Myocyte (in vitro differentiated cells): ENCODE measurements at regions not wholly inside any gene's neighbourhood (a gene's known extent, or its start where the extent isn't known, plus 50 kb on each side); places are given as distances from the start of the nearest gene placed in this dataset.
"Not testable (repeated sequence)": the region's sequence is repeated elsewhere in the genome, so short reads cannot be mapped to it uniquely, and the experiment has no call there.

Source experiments
- DNase-seq: peaks from one replicate; pipeline ENCODE4 v3.0.0-alpha.2; 2012; ENCODE audit warnings: low read depth

DNA sequence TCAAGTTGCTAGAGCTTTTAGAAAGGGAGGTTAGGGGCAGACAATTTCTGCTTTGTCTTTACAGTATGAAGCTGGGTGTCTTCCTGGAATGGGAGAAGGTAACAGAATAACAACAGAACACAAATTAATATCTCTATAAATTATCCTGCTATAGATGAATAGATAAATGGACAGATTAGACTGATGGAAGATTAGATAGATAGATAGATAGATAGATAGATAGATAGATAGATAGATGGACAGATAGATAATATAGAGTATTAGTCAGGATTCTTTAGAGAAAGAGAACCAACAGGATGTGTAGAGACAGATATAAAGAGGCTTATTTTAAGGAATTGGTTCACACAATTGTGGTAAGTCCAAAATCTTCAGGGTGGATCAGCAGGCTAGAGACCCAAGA lies 302.2 kb downstream of the BCL11A start:
- no peak for DNase-seq

DNA sequence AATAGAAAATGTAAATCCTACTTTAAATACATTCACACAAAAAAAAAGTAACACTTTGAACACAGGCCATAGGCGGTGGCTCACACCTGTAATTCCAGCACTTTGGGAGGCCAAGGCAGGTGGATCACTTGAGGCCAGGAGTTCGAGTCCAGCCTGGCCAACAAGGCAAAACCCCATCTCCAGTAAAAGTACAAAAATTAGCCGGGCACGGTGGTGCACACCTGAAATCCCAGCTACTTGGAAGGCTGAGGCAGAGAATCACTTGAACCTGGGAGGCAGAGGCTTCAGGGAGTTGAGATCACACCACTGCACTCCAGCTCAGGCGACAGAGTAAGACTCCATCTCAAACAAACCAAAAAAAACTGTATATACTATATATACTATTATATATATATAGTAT lies 303.6 kb downstream of the BCL11A start:
- DNase-seq: no peak

DNA sequence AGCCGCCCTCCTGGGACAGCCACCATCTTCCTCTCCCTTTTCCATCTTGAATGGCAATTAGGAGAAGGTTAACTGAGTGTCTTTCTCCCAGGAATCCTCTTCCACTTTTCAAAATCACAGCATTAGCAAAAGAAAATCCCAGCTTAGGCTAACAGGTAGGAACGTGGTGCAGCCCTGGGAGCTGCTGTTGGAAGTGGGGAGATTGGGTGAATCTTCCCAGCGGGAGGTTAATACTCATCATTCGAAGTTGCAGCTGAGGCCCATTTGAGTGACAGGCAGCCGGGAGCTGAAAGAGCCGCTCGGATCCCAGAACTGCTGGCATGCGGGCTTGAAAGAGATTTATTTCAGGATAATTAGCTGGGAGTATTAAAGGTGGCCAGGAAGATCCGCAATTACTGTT lies 306.0 kb downstream of the BCL11A start:
- DNase-seq: no peak

- no peak for DNase-seq
Observed at GRCh38 chr2:60246583-60246982, 306.9 kb downstream of the BCL11A start.

DNA sequence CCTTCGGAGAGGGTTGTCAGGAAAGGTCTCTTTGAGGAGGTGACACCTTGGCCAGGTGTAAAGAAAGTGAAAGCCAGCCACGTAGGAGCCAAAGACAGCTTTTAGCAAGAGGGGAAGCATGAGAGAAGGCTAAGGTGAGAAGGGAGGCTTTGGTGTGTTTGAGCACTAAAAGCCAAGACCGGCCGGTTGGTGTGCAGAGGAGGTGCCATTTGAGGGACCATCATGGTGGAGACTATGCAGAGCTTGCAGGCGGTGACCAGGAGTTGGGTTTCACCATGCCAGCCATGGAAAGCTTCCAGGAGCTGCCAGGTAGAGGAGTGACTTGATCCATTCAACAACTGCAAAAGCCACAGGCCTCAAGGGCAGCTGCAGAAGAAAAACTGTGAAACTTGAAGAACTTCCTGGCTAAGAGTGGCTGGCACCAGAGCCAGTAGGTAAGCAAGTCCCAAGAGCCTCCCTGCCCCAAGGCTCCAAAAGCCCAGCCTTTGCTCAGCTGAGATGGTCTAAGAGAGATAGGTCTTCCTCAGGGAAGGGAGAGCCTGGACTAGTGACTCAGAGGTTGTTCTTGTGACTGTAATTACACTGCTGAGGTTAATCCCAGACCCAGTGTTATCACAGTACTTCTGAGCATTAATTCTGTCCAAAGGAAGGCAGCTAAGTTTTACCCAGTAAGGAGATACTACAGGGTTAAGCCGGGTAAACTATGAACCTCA lies 319.0 kb downstream of the BCL11A start:
- no peak for DNase-seq

DNA sequence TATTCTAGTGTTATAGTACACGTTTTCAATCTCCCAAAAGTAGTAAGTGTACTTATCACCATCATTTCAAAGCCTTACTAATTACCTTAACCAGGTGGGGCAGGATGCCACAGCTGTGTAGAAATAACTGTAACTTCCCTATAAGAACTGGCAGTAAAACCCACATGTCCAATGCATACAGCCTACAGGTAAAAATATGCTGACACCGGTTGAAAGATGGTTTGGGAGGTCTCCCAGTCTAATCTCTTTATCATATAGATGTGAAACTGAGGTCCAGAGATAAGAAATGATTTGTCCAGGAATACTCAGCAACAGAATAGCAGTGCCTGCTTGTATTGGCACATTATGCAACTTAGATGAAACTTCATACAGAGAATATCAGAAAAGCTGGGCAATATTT lies 322.9 kb downstream of the BCL11A start:
- no peak for DNase-seq

DNA sequence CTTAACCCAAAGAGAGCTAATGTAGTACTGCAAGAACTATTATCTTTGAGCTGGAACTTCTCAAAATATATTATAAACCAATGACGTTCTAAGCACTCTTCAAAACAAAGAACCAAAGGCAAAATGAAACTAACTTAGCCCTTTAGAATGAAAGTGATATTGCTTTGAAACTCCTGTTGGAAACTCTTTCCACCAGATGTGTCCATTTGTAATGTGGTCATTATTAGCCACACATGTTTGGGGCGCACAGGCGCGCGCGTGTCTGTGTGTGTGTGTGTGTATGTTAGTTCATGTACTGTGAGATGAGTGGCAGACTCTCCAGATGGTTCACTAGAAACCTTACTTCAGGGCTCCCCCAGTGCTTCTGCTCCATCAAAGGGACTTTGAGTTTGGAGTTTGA lies 323.4 kb downstream of the BCL11A start:
- no peak for DNase-seq

GRCh38 chr2:60226943-60227342 lies 326.5 kb downstream of the BCL11A start:
- DNase-seq: no peak

DNA sequence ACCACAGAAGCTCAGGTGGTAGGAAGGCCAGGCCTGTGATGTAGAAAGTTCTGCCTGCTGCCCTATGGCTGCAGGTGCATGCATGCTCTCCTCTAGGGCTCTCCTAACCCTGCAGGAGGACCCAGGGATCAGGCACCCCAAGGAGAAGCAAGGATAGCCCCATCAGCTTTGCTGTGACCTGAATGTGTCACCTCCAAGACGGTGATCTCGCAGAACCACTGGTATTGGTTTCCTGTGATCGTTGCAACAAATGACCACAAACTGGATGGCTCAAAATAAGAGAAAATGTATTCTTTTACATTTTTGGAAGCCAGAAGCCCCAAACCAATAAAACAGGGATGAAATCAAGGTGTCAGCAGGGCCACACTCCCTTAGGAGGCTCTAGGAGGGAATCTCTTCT lies 327.3 kb downstream of the BCL11A start:
- no peak for DNase-seq

GRCh38 chr2:60223859-60224258 lies 329.6 kb downstream of the BCL11A start:
- DNase-seq: no peak

DNA sequence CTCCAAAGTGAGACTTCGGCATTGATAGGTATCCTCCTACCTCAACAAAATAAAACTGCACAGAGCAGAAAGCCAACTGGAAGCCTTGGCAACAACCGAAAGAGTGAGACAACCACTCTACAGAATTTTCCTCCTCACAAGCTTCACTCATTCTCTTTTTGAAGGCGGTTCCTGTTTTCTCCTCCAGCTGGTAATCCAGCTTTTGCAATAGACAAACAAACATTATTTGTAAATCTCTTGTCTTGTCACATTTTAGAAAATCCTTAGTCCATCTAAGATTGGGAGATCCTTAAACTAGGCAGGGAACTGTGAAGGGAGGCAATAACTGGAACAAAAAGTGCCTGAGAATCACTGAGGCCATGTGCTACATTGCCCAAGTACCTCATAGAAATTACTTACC lies 332.4 kb downstream of the BCL11A start:
- DNase-seq: no peak

DNA sequence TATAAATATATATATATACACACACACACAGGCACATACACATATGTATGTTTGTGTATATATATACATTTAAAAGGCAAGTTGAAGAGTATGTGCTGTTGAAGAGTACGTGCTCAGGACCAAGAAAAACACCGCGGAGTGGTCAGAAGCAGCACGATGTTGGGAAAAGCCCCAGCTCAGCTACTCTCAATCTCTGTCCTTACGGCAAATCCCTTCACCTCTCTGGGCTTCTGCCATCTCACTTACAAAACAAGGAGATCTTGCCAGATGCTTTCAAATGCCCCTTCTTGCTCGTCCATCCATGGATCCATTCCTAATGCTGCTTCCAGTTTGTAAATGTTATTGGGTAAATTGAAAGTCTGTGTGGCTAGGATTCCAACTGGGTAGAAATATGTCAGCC lies 333.9 kb downstream of the BCL11A start:
- no peak for DNase-seq

DNA sequence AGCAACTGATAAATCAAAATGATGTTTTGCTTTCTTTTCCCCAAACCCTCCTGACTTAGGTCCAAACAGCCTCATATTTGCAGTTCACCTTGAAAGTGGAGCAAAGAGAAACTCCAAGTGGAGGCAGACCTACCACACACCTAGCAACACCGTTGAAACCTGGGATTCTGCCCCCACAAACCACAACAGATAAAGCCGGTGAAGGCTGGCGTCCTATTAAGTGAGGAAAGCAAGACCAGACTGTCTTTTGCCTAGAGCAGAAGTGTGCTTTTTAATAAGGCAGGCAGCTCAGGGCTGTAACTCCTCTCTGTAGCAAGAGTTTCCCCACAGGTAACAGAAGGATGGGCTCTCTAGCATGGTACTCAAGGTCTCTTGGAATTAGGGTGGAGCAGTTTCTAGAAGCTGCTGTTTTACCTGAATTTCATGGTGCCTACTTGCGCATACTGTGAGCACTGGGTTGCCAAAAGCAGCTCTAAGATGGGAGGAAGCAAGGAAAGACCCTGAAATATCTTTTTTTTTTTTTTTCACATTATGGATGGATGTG lies 336.9 kb downstream of the BCL11A start:
- no peak for DNase-seq

GRCh38 chr2:60215386-60215901 lies 338.0 kb downstream of the BCL11A start:
- no peak for DNase-seq

GRCh38 chr2:60214626-60214875 lies 338.9 kb downstream of the BCL11A start:
- no peak for DNase-seq

GRCh38 chr2:60213865-60214625 lies 339.4 kb downstream of the BCL11A start:
- DNase-seq: no peak

- DNase-seq: no peak
Observed at GRCh38 chr2:60212181-60212945, 341.1 kb downstream of the BCL11A start.

DNA sequence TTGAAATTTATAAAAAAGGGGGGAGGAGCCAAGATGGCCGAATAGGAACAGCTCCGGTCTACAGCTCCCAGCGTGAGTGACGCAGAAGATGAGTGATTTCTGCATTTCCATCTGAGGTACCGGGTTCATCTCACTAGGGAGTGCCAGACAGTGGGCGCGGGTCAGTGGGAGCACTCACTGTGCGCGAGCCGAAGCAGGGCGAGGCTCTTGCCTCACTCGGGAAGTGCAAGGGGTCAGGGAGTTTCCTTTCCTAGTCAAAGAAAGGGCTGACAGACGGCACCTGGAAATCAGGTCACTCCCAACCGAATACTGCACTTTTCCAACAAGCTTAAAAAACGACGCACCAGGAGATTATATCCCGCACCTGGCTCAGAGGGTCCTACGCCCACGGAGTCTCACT lies 364.4 kb downstream of the BCL11A start:
- DNase-seq: not testable (repeated sequence)

DNA sequence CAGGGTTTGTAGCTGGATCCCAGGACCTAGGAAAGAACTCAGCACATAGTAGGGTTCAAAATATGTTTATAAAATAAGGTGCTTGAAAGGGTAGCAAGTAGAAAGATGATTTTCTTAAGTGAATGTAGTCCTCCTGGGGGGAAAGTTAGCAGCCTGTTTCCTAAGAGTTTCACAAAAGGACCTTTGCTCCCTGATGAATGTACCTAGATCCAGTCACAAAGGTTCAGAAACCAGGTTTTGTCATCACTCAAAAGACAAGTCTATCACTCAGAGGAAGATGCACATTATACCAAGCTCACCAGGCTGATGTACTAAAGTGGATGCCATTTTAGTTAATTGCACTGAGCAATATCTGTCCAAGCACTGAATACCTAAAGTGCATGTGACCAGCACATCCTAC lies 378.2 kb downstream of the BCL11A start:
- DNase-seq: no peak

DNA sequence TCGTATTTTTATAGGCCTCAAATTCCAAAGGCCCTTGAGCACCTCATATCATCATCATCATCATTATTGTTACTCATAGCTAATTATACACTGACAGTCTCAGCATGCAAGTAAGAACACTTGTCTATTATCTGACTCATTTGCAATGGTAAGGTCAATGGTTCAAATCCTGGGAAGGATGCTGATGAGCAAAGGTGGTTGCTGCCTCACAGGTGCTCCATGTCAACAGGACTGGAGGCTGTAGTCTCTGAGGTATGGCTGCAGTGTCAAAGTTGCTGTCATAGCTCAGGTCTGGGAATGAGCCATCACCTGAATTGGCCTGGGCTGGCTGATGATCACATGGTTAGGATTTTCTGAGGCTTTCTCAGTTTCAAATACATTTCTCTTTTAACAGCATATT lies 379.3 kb downstream of the BCL11A start:
- no peak for DNase-seq

DNA sequence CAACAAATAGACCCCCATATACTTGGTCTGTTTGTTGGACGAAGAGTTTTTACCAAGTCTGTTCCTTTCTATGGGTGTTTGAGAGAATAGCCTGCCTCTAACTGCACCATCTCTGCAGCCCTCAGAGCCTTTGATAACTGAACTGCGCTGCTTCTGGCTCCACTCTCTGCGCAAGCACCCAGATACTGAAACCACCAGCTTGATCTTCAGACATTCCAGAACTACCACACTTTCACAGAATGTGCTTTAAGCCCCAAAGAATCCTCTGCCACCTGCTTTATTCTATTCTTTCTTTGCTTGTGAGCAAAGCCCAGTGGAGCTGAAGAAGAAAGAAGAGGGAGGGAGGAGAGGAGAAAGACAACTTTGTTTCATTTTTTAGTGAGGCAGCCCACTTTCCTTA lies 380.7 kb downstream of the BCL11A start:
- no peak for DNase-seq

DNA sequence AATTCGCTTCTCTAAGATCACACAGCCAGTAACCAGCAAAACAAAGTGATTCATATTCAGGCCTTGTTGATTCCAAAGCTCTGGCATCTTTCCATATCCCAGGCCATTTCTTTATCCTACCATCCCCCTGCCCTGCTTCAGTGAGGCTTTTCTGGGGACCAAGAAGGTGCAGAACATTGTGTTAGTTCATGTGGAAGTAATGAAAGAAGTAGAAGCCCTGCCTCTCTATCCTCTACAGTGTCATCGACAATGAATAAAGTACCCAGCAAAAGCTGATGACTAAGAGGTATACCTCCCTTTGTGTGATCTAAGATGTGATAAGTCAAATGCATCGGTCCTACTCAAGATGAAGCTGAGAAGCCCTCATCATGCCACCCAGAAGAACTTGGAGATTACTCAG lies 383.2 kb downstream of the BCL11A start:
- DNase-seq: no peak
